GM10248 (cell line): ENCODE measurements at regions not wholly inside any gene's neighbourhood (a gene's known extent, or its start where the extent isn't known, plus 50 kb on each side); places are given as distances from the start of the nearest gene placed in this dataset.

Source experiments
- CTCF ChIA-PET: fragments of 300-600 bp; sonication (Branson Sonifier 250); formaldehyde crosslinking; extraction: SDS; loops from one replicate; lab custom pipeline; 2021; ENCODE audit warnings: antibody characterized with exemption; lab: Yijun Ruan, JAX
- POLR2A ChIA-PET: fragments of 350-650 bp; sonication (Branson Sonifier 250); formaldehyde crosslinking; extraction: SDS; loops from one replicate; lab custom pipeline; 2020; ENCODE audit warnings: antibody characterized with exemption; lab: Yijun Ruan, JAX
- DNase-seq: peaks from one replicate; pipeline ENCODE4 v3.0.0; 2012; ENCODE audit errors: extremely low spot score
- CTCF ChIP-seq: IDR thresholded peaks from 2 replicates; pipeline ENCODE4 v1.5.1; 2012; ENCODE audit warnings: mild to moderate bottlenecking, low read depth; ENCODE audit errors: extremely low read depth, missing control alignments, control extremely low read depth

GRCh38 chr17:72542317-72542716 is 421.5 kb downstream of the SOX9 start:
- CTCF ChIA-PET = interaction anchor here (1.2 to 2.8 kb wide), 2 partner anchors 15 to 17 kb away, joined by 3 to 7 read pairs; no protein-coding TSS in a partner anchor
- TF ChIP-seq CTCF = no peak
- POLR2A ChIA-PET = no interaction called here
- no peak for DNase-seq

GRCh38 chr17:72545766-72546165 is 424.9 kb downstream of the SOX9 start:
- ChIA-PET POLR2A (no interaction called here), CTCF (interaction anchor here (1.3 kb wide), 1 partner anchor 12 kb away, joined by 6 read pairs; no protein-coding TSS in a partner anchor)
- TF ChIP-seq CTCF = no peak
- no peak for DNase-seq

- CTCF ChIA-PET = interaction anchor here (0.9 kb wide), 1 partner anchor 174 kb away, joined by 3 read pairs; no protein-coding TSS in a partner anchor
Observed at GRCh38 chr17:72553051-72553755, 432.4 kb downstream of the SOX9 start.

GRCh38 chr17:72554508-72554907 is 433.7 kb downstream of the SOX9 start:
- CTCF ChIA-PET = interaction anchor here (1.9 kb wide), 1 partner anchor 635 kb away, joined by 5 read pairs; no protein-coding TSS in a partner anchor
- DNase-seq = no peak
- TF ChIP-seq CTCF = no peak
- POLR2A ChIA-PET = no interaction called here

More at GRCh38 chr17:72553051-72553755, 432.4 kb downstream of the SOX9 start:
- POLR2A ChIA-PET = no interaction called here
- no peak for TF ChIP-seq CTCF
- DNase-seq = no peak

- ChIA-PET CTCF (interaction anchor here (1.9 kb wide), 1 partner anchor 635 kb away, joined by 5 read pairs; no protein-coding TSS in a partner anchor), POLR2A (no interaction called here)
- no peak for DNase-seq
- no peak for TF ChIP-seq CTCF
Observed at GRCh38 chr17:72555052-72555451, 434.2 kb downstream of the SOX9 start.

GRCh38 chr17:72556944-72557826 is 436.4 kb downstream of the SOX9 start:
- DNase-seq = peak; percentile 84
- ChIA-PET POLR2A (no interaction called here), CTCF (interaction anchor here (0.6 to 6.7 kb wide), 58 partner anchors 8 to 1853 kb away, joined by 3 to 89 read pairs (median 3); partner anchors contain the start of gene COG1)
- peak; percentile 80 for TF ChIP-seq CTCF
